ENCODE measurements at regions not wholly inside any gene's neighbourhood (a gene's known extent, or its start where the extent isn't known, plus 50 kb on each side); places are given as distances from the start of the nearest gene placed in this dataset.

- no peaks in the 10 kb centered on the region for H3K36me3 ChIP-seq (ENCODE audit: control insufficient read depth, insufficient read depth, low read length)
- no peaks in the 10 kb centered on the region for H4K20me1 ChIP-seq (ENCODE audit: control insufficient read depth, extremely low read depth, insufficient read depth, low read length)
- no peak overlapping the region for H3K27ac ChIP-seq (ENCODE audit: insufficient read depth, low read length)
- no peak overlapping the region for H3K4me2 ChIP-seq (ENCODE audit: extremely low read depth, insufficient read depth, low read length)
- no peak overlapping the region for H3K9ac ChIP-seq (ENCODE audit: insufficient read depth, low read length)
- no peaks in the 10 kb centered on the region for H3K27me3 ChIP-seq (ENCODE audit: control insufficient read depth, insufficient read depth, low read length)
- H3K9me3 ChIP-seq (ENCODE audit: control insufficient read depth, insufficient read depth, low read depth, low read length), result no peaks in the 10 kb centered on the region
- no peaks in the 10 kb centered on the region for H3K79me2 ChIP-seq (ENCODE audit: control insufficient read depth, insufficient read depth, low read length)
- H3K4me1 ChIP-seq (ENCODE audit: control insufficient read depth, extremely low read depth, insufficient read depth, low read length), result no peaks in the 10 kb centered on the region
- peak; percentile 19 to 28 for DNase-seq (ENCODE audit: low read depth in 2 of 2)
- TF ChIP-seq, protein P1, sequence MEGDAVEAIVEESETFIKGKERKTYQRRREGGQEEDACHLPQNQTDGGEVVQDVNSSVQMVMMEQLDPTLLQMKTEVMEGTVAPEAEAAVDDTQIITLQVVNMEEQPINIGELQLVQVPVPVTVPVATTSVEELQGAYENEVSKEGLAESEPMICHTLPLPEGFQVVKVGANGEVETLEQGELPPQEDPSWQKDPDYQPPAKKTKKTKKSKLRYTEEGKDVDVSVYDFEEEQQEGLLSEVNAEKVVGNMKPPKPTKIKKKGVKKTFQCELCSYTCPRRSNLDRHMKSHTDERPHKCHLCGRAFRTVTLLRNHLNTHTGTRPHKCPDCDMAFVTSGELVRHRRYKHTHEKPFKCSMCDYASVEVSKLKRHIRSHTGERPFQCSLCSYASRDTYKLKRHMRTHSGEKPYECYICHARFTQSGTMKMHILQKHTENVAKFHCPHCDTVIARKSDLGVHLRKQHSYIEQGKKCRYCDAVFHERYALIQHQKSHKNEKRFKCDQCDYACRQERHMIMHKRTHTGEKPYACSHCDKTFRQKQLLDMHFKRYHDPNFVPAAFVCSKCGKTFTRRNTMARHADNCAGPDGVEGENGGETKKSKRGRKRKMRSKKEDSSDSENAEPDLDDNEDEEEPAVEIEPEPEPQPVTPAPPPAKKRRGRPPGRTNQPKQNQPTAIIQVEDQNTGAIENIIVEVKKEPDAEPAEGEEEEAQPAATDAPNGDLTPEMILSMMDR (conservative IDR thresholded peaks at IDR 0.05 in 1 of 2, IDR thresholded peaks at IDR 0.05 in 1 of 2; ENCODE audit: low read depth in 1 of 2, low read length in 2 of 2), result no peak
- no peak for TF ChIP-seq EZH2 (IDR thresholded peaks at IDR 0.05; ENCODE audit: low read length, missing control alignments)
- H2AFZ ChIP-seq (ENCODE audit: low read length), result no peak overlapping the region
- no peak overlapping the region for H3K4me3 ChIP-seq (replicated peaks in 1 of 4; ENCODE audit: control extremely low read depth in 1 of 4, insufficient read depth in 1 of 4, low read depth in 3 of 4, low read length in 4 of 4)
These were observed 411.0 kb upstream of the NR2F2 start for GRCh38 chr15:95919460-95919859.

GRCh38 chr15:95921404-95921803 lies 409.1 kb upstream of the NR2F2 start:
- Histone ChIP-seq H3K36me3 (ENCODE audit: control insufficient read depth, insufficient read depth, low read length) (no peaks in the 10 kb centered on the region), H3K9me3 (ENCODE audit: control insufficient read depth, insufficient read depth, low read depth, low read length) (no peaks in the 10 kb centered on the region), H3K4me3 (replicated peaks in 1 of 4; ENCODE audit: control extremely low read depth in 1 of 4, insufficient read depth in 1 of 4, low read depth in 3 of 4, low read length in 4 of 4) (no peak overlapping the region), H3K79me2 (ENCODE audit: control insufficient read depth, insufficient read depth, low read length) (no peaks in the 10 kb centered on the region), H3K4me2 (ENCODE audit: extremely low read depth, insufficient read depth, low read length) (no peak overlapping the region), H3K27ac (ENCODE audit: insufficient read depth, low read length) (no peak overlapping the region), H2AFZ (ENCODE audit: low read length) (no peak overlapping the region), H3K4me1 (ENCODE audit: control insufficient read depth, extremely low read depth, insufficient read depth, low read length) (no peaks in the 10 kb centered on the region), H3K9ac (ENCODE audit: insufficient read depth, low read length) (no peak overlapping the region), H4K20me1 (ENCODE audit: control insufficient read depth, extremely low read depth, insufficient read depth, low read length) (no peaks in the 10 kb centered on the region), H3K27me3 (ENCODE audit: control insufficient read depth, insufficient read depth, low read length) (no peaks in the 10 kb centered on the region)
- DNase-seq (ENCODE audit: low read depth in 2 of 2), result no peak
- TF ChIP-seq, protein P1 (conservative IDR thresholded peaks at IDR 0.05 in 1 of 2, IDR thresholded peaks at IDR 0.05 in 1 of 2; ENCODE audit: low read depth in 1 of 2, low read length in 2 of 2), result no peak
- TF ChIP-seq EZH2 (IDR thresholded peaks at IDR 0.05; ENCODE audit: low read length, missing control alignments), result no peak

GRCh38 chr15:95922431-95922830 lies 408.1 kb upstream of the NR2F2 start:
- no peaks in the 10 kb centered on the region for H3K27me3 ChIP-seq (ENCODE audit: control insufficient read depth, insufficient read depth, low read length)
- no peak overlapping the region for H3K27ac ChIP-seq (ENCODE audit: insufficient read depth, low read length)
- H3K9ac ChIP-seq (ENCODE audit: insufficient read depth, low read length), result no peak overlapping the region
- H3K79me2 ChIP-seq (ENCODE audit: control insufficient read depth, insufficient read depth, low read length), result no peaks in the 10 kb centered on the region
- H3K9me3 ChIP-seq (ENCODE audit: control insufficient read depth, insufficient read depth, low read depth, low read length), result no peaks in the 10 kb centered on the region
- H3K4me1 ChIP-seq (ENCODE audit: control insufficient read depth, extremely low read depth, insufficient read depth, low read length), result no peaks in the 10 kb centered on the region
- no peak overlapping the region for H3K4me3 ChIP-seq (replicated peaks in 1 of 4; ENCODE audit: control extremely low read depth in 1 of 4, insufficient read depth in 1 of 4, low read depth in 3 of 4, low read length in 4 of 4)
- no peak overlapping the region for H2AFZ ChIP-seq (ENCODE audit: low read length)
- no peak overlapping the region for H3K4me2 ChIP-seq (ENCODE audit: extremely low read depth, insufficient read depth, low read length)
- no peaks in the 10 kb centered on the region for H3K36me3 ChIP-seq (ENCODE audit: control insufficient read depth, insufficient read depth, low read length)
- TF ChIP-seq, protein P1 (conservative IDR thresholded peaks at IDR 0.05 in 1 of 2, IDR thresholded peaks at IDR 0.05 in 1 of 2; ENCODE audit: low read depth in 1 of 2, low read length in 2 of 2), result no peak
- TF ChIP-seq EZH2 (IDR thresholded peaks at IDR 0.05; ENCODE audit: low read length, missing control alignments), result no peak
- no peak for DNase-seq (ENCODE audit: low read depth in 2 of 2)
- H4K20me1 ChIP-seq (ENCODE audit: control insufficient read depth, extremely low read depth, insufficient read depth, low read length), result no peaks in the 10 kb centered on the region

Measured in fibroblast of lung (primary cell).